DOHH2 (cell line): ENCODE measurements at regions not wholly inside any gene's neighbourhood (a gene's known extent, or its start where the extent isn't known, plus 50 kb on each side); places are given as distances from the start of the nearest gene placed in this dataset.
A peak's percentile ranks its signal among the peaks of the same experiment; 100 is the strongest.

ENCODE experiments used
- H3F3A ChIP-seq: fragments of 200-600 bp; sonication (generic), shearing (Covaris generic); 2 replicates; pipeline ENCODE4 v1.6.0; 2016; ENCODE audit warnings: antibody characterized with exemption, mild to moderate bottlenecking; ENCODE audit not compliant: control insufficient read depth, insufficient read depth
- H3K27ac ChIP-seq: fragments of 200-600 bp; sonication (generic); 2 replicates; pipeline ENCODE4 v1.5.1; 2014; ENCODE audit warnings: low read depth, mild to moderate bottlenecking, low read length, moderate library complexity
- H3K27me3 ChIP-seq: fragments of 200-600 bp; sonication (generic); 2 replicates; pipeline ENCODE4 v1.6.1; 2014; ENCODE audit warnings: mild to moderate bottlenecking, low read length, mixed read lengths; ENCODE audit not compliant: control insufficient read depth
- H3K36me3 ChIP-seq: fragments of 200-600 bp; sonication (generic); 2 replicates; pipeline ENCODE4 v1.6.1; 2014; ENCODE audit warnings: mild to moderate bottlenecking, low read length, moderate library complexity, mixed read lengths; ENCODE audit not compliant: control insufficient read depth
- H3K4me1 ChIP-seq: fragments of 200-600 bp; sonication (generic); 2 replicates; pipeline ENCODE4 v1.6.1; 2014; ENCODE audit warnings: mild to moderate bottlenecking, low read length, mixed read lengths; ENCODE audit not compliant: control insufficient read depth
- H3K4me2 ChIP-seq: fragments of 200-600 bp; sonication (generic); 2 replicates; pipeline ENCODE4 v1.6.0; 2014; ENCODE audit warnings: mild to moderate bottlenecking, low read length, moderate library complexity
- H3K4me3 ChIP-seq: fragments of 200-600 bp; sonication (generic); 2 replicates; pipeline ENCODE4 v1.5.1; 2014; ENCODE audit warnings: mild to moderate bottlenecking, low read length, mixed read lengths
- H3K79me2 ChIP-seq: fragments of 200-600 bp; sonication (generic); 2 replicates; pipeline ENCODE4 v1.6.1; 2014; ENCODE audit warnings: mild to moderate bottlenecking, low read length, mixed read lengths; ENCODE audit not compliant: control insufficient read depth
- H3K9me2 ChIP-seq: fragments of 200-600 bp; sonication (generic); replicated peaks from 2 replicates; pipeline ENCODE4 v1.6.1; 2014; ENCODE audit warnings: mild to moderate bottlenecking, low read length, mixed read lengths; ENCODE audit not compliant: control insufficient read depth
- H3K9me3 ChIP-seq: fragments of 200-600 bp; sonication (generic); 2 replicates; pipeline ENCODE4 v1.6.1; 2014; ENCODE audit warnings: antibody characterized with exemption, low read length, mixed read lengths; ENCODE audit not compliant: control insufficient read depth, insufficient read depth
- H4K20me1 ChIP-seq: fragments of 200-600 bp; sonication (generic); 2 replicates; pipeline ENCODE4 v1.6.0; 2014; ENCODE audit warnings: low read depth, mild to moderate bottlenecking, antibody characterized with exemption, low read length, moderate library complexity; ENCODE audit not compliant: control insufficient read depth, insufficient read depth
- CTCF ChIP-seq: fragments of 200-600 bp; sonication (generic); IDR thresholded peaks from one replicate; pipeline ENCODE4 v1.5.1; 2014; ENCODE audit warnings: antibody characterized with exemption, mild to moderate bottlenecking, low read depth, low read length; ENCODE audit not compliant: poor library complexity, severe bottlenecking
- EZH2phosphoT487 ChIP-seq: fragments of 200-600 bp; sonication (generic); IDR thresholded peaks from 2 replicates; pipeline ENCODE4 v1.6.1; 2017; ENCODE audit warnings: borderline replicate concordance, mild to moderate bottlenecking, antibody characterized with exemption, low read length, moderate library complexity, mixed read lengths

- Histone ChIP-seq H3K27ac (no peak overlapping the region), H3K27me3 (no peaks in the 10 kb centered on the region), H3F3A (no peaks in the 10 kb centered on the region), H3K9me2 (no peaks in the 10 kb centered on the region), H3K79me2 (no peaks in the 10 kb centered on the region), H3K4me3 (no peak overlapping the region), H3K9me3 (no peaks in the 10 kb centered on the region), H3K4me2 (no peak overlapping the region), H4K20me1 (no peaks in the 10 kb centered on the region), H3K36me3 (no peaks in the 10 kb centered on the region), H3K4me1 (peaks cover 37% of the 10 kb centered on the region)
- TF ChIP-seq CTCF (no peak), EZH2phosphoT487 (no peak)
These were observed 294.5 kb upstream of the CLNK start for GRCh38 chr4:10979032-10979431.

- no peak overlapping the region for H3K27ac ChIP-seq
- TF ChIP-seq CTCF (no peak), EZH2phosphoT487 (no peak)
- no peaks in the 10 kb centered on the region for H3F3A ChIP-seq
- no peaks in the 10 kb centered on the region for H4K20me1 ChIP-seq
- H3K36me3 ChIP-seq = no peaks in the 10 kb centered on the region
- H3K27me3 ChIP-seq = no peaks in the 10 kb centered on the region
- peaks cover 23% of the 10 kb centered on the region for H3K4me1 ChIP-seq
- no peaks in the 10 kb centered on the region for H3K9me3 ChIP-seq
- no peaks in the 10 kb centered on the region for H3K9me2 ChIP-seq
- no peak overlapping the region for H3K4me3 ChIP-seq
- H3K4me2 ChIP-seq = peak overlapping the region; percentile 30; the same call in 1 of the 2 replicates
- H3K79me2 ChIP-seq = no peaks in the 10 kb centered on the region
These were observed 293.0 kb upstream of the CLNK start for GRCh38 chr4:10977534-10977933.

GRCh38 chr4:10974371-10974770 is 289.8 kb upstream of the CLNK start:
- Histone ChIP-seq H3K36me3 (no peaks in the 10 kb centered on the region), H3K4me1 (peaks cover 15% of the 10 kb centered on the region), H3K4me2 (no peak overlapping the region), H3F3A (no peaks in the 10 kb centered on the region), H3K27ac (no peak overlapping the region), H3K9me3 (no peaks in the 10 kb centered on the region), H4K20me1 (no peaks in the 10 kb centered on the region), H3K9me2 (no peaks in the 10 kb centered on the region), H3K4me3 (no peak overlapping the region), H3K79me2 (no peaks in the 10 kb centered on the region), H3K27me3 (no peaks in the 10 kb centered on the region)
- TF ChIP-seq CTCF (no peak), EZH2phosphoT487 (no peak)

GRCh38 chr4:10973686-10974085 is 289.1 kb upstream of the CLNK start:
- Histone ChIP-seq H3K9me3 (no peaks in the 10 kb centered on the region), H3K4me2 (no peak overlapping the region), H3K36me3 (no peaks in the 10 kb centered on the region), H3F3A (no peaks in the 10 kb centered on the region), H3K27ac (no peak overlapping the region), H3K9me2 (no peaks in the 10 kb centered on the region), H4K20me1 (no peaks in the 10 kb centered on the region), H3K27me3 (no peaks in the 10 kb centered on the region), H3K79me2 (no peaks in the 10 kb centered on the region), H3K4me1 (peaks cover 15% of the 10 kb centered on the region), H3K4me3 (no peak overlapping the region)
- TF ChIP-seq EZH2phosphoT487 = no peak
- no peak for TF ChIP-seq CTCF
